ENCODE measurements at regions not wholly inside any gene's neighbourhood (a gene's known extent, or its start where the extent isn't known, plus 50 kb on each side); places are given as distances from the start of the nearest gene placed in this dataset.

- TF ChIP-seq POLR2A (IDR thresholded peaks at IDR 0.05; ENCODE audit: low read depth, low read length) (no peak), POLR2AphosphoS5 (IDR thresholded peaks at IDR 0.05; ENCODE audit: low read depth, low read length) (no peak)
Measured at GRCh38 chr13:70945506-70945905, 837.3 kb upstream of the KLHL1 start.
